Mesendoderm (in vitro differentiated cells): ENCODE measurements at regions not wholly inside any gene's neighbourhood (a gene's known extent, or its start where the extent isn't known, plus 50 kb on each side); places are given as distances from the start of the nearest gene placed in this dataset.
A peak's percentile ranks its signal among the peaks of the same experiment; 100 is the strongest.

ENCODE experiments used
- DNase-seq: peaks from one replicate; pipeline ENCODE4 v3.0.0; 2013
- H2AK5ac ChIP-seq: 2 replicates; pipeline ENCODE4 v1.6.1; 2013; ENCODE audit warnings: low read length, inconsistent platforms
- H2BK120ac ChIP-seq: 2 replicates; pipeline ENCODE4 v1.6.1; 2013; ENCODE audit warnings: low read depth, mild to moderate bottlenecking, low read length, moderate library complexity, mixed read lengths
- H2BK15ac ChIP-seq: replicated peaks from 2 replicates; pipeline ENCODE4 v1.6.1; 2013; ENCODE audit warnings: low read depth, mild to moderate bottlenecking, moderate library complexity
- H2BK5ac ChIP-seq: 2 replicates; pipeline ENCODE4 v1.6.1; 2013; ENCODE audit warnings: low read length, inconsistent platforms
- H3K18ac ChIP-seq: 2 replicates; pipeline ENCODE4 v1.6.1; 2013; ENCODE audit warnings: mild to moderate bottlenecking, low read length, mixed read lengths
- H3K23ac ChIP-seq: one replicate; pipeline ENCODE4 v1.6.1; 2013; ENCODE audit warnings: low read length
- H3K27ac ChIP-seq: 2 replicates; pipeline ENCODE4 v1.5.1; 2013; ENCODE audit warnings: low read depth, mild to moderate bottlenecking, inconsistent platforms, low read length, moderate library complexity
- H3K27me3 ChIP-seq: 2 replicates; pipeline ENCODE4 v1.6.1; 2013; ENCODE audit warnings: low read length, control low read depth, mild to moderate bottlenecking, inconsistent platforms; ENCODE audit not compliant: insufficient read depth, poor library complexity
- H3K36me3 ChIP-seq: 2 replicates; pipeline ENCODE4 v1.6.1; 2013; ENCODE audit warnings: low read length, inconsistent platforms; ENCODE audit not compliant: control insufficient read depth, insufficient read depth
- H3K4ac ChIP-seq: one replicate; pipeline ENCODE4 v1.6.1; 2013; ENCODE audit warnings: low read depth, mild to moderate bottlenecking, low read length, moderate library complexity
- H3K4me1 ChIP-seq: 2 replicates; pipeline ENCODE4 v1.6.1; 2013; ENCODE audit warnings: low read depth, low read length, inconsistent platforms; ENCODE audit not compliant: control insufficient read depth
- H3K4me2 ChIP-seq: 2 replicates; pipeline ENCODE4 v1.6.1; 2013; ENCODE audit warnings: low read length
- H3K4me3 ChIP-seq: 2 replicates; pipeline ENCODE4 v1.5.1; 2013; ENCODE audit warnings: mild to moderate bottlenecking, low read length
- H3K56ac ChIP-seq: one replicate; pipeline ENCODE4 v1.6.1; 2013; ENCODE audit warnings: low read length
- H3K79me1 ChIP-seq: 2 replicates; pipeline ENCODE4 v1.6.1; 2013; ENCODE audit warnings: low read length, inconsistent platforms
- H3K79me2 ChIP-seq: 2 replicates; pipeline ENCODE4 v1.6.1; 2013; ENCODE audit warnings: mild to moderate bottlenecking, low read length; ENCODE audit not compliant: control insufficient read depth, insufficient read depth
- H3K9ac ChIP-seq: 2 replicates; pipeline ENCODE4 v1.6.1; 2013; ENCODE audit warnings: low read length, inconsistent platforms
- H4K5ac ChIP-seq: one replicate; pipeline ENCODE4 v1.6.1; 2013; ENCODE audit warnings: low read length
- H4K8ac ChIP-seq: one replicate; pipeline ENCODE4 v1.6.1; 2013; ENCODE audit warnings: low read depth, mild to moderate bottlenecking, control low read depth, low read length, moderate library complexity
- WGBS: extraction: QIAGEN DNeasy Blood & Tissue Kit; methylation state at CpG from one replicate; pipeline ENCODE4 v1.1.7; 2013; ENCODE audit warnings: low lambda C conversion rate, missing lambda C conversion rate; ENCODE audit not compliant: insufficient coverage; ENCODE audit errors: extremely low coverage; 5-methylcytosine and 5-hydroxymethylcytosine counted together

- Histone ChIP-seq H2BK5ac (no peak overlapping the region), H4K8ac (no peak overlapping the region), H3K23ac (no peak overlapping the region), H3K79me1 (no peaks in the 10 kb centered on the region), H3K56ac (no peak overlapping the region), H3K27me3 (no peaks in the 10 kb centered on the region), H3K4me2 (no peak overlapping the region), H3K9ac (no peak overlapping the region), H3K4ac (no peak overlapping the region), H3K36me3 (no peaks in the 10 kb centered on the region), H3K4me3 (no peak overlapping the region), H2BK120ac (no peak overlapping the region), H3K4me1 (no peaks in the 10 kb centered on the region), H4K5ac (no peak overlapping the region), H2BK15ac (no peak overlapping the region), H3K27ac (no peak overlapping the region), H3K18ac (no peak overlapping the region), H2AK5ac (no peak overlapping the region), H3K79me2 (no peaks in the 10 kb centered on the region)
- WGBS, result no CpG with 5 or more reads among the region's 2 CpGs
- DNase-seq, result no peak
These were observed 167.1 kb downstream of the ACTL7B start for GRCh38 chr9:108688676-108689075.

- no peak overlapping the region for H3K27ac ChIP-seq
- no peak overlapping the region for H4K8ac ChIP-seq
- no peaks in the 10 kb centered on the region for H3K27me3 ChIP-seq
- no peak for DNase-seq
- H2BK120ac ChIP-seq, result no peak overlapping the region
- H3K4me1 ChIP-seq, result no peaks in the 10 kb centered on the region
- no peak overlapping the region for H2BK15ac ChIP-seq
- H3K9ac ChIP-seq, result no peak overlapping the region
- H3K23ac ChIP-seq, result no peak overlapping the region
- no peak overlapping the region for H2AK5ac ChIP-seq
- no peak overlapping the region for H2BK5ac ChIP-seq
- H3K18ac ChIP-seq, result no peak overlapping the region
- H3K79me2 ChIP-seq, result no peaks in the 10 kb centered on the region
- no CpG with 5 or more reads among the region's 3 CpGs for WGBS
- no peak overlapping the region for H3K4me3 ChIP-seq
- no peak overlapping the region for H3K56ac ChIP-seq
- no peak overlapping the region for H4K5ac ChIP-seq
- no peak overlapping the region for H3K4ac ChIP-seq
- no peaks in the 10 kb centered on the region for H3K79me1 ChIP-seq
- H3K4me2 ChIP-seq, result no peak overlapping the region
- H3K36me3 ChIP-seq, result no peaks in the 10 kb centered on the region
These were observed 167.7 kb downstream of the ACTL7B start for GRCh38 chr9:108688051-108688450.

GRCh38 chr9:108687006-108687987, 168.5 kb downstream of the ACTL7B start:
- no peaks in the 10 kb centered on the region for H3K27me3 ChIP-seq
- H3K56ac ChIP-seq, result no peak overlapping the region
- peak; percentile 38 for DNase-seq
- H4K8ac ChIP-seq, result no peak overlapping the region
- H3K4me2 ChIP-seq, result no peak overlapping the region
- H2BK120ac ChIP-seq, result no peak overlapping the region
- no peak overlapping the region for H3K4me3 ChIP-seq
- H3K9ac ChIP-seq, result no peak overlapping the region
- no peak overlapping the region for H3K4ac ChIP-seq
- H3K79me1 ChIP-seq, result no peaks in the 10 kb centered on the region
- H3K4me1 ChIP-seq, result no peaks in the 10 kb centered on the region
- H3K27ac ChIP-seq, result no peak overlapping the region
- WGBS, result no CpG with 5 or more reads among the region's 8 CpGs
- H4K5ac ChIP-seq, result no peak overlapping the region
- no peak overlapping the region for H2BK5ac ChIP-seq
- no peak overlapping the region for H2BK15ac ChIP-seq
- H3K23ac ChIP-seq, result no peak overlapping the region
- no peaks in the 10 kb centered on the region for H3K36me3 ChIP-seq
- H2AK5ac ChIP-seq, result no peak overlapping the region
- no peaks in the 10 kb centered on the region for H3K79me2 ChIP-seq
- no peak overlapping the region for H3K18ac ChIP-seq

- H2AK5ac ChIP-seq, result no peak overlapping the region
- H3K56ac ChIP-seq, result no peak overlapping the region
- peak; percentile 10 for DNase-seq
These were observed 171.3 kb downstream of the ACTL7B start for GRCh38 chr9:108684288-108685025.

GRCh38 chr9:108683245-108683644, 172.5 kb downstream of the ACTL7B start:
- no peaks in the 10 kb centered on the region for H3K79me1 ChIP-seq
- WGBS, result no CpG with 5 or more reads among the region's 5 CpGs

More at GRCh38 chr9:108684288-108685025, 171.3 kb downstream of the ACTL7B start:
- Histone ChIP-seq H3K18ac (no peak overlapping the region), H3K23ac (no peak overlapping the region), H3K4me1 (no peaks in the 10 kb centered on the region), H2BK120ac (no peak overlapping the region), H3K27ac (no peak overlapping the region), H3K4me3 (no peak overlapping the region), H3K9ac (no peak overlapping the region), H3K4ac (no peak overlapping the region), H3K27me3 (no peaks in the 10 kb centered on the region), H3K79me1 (no peaks in the 10 kb centered on the region), H4K5ac (no peak overlapping the region), H2BK5ac (no peak overlapping the region), H3K79me2 (no peaks in the 10 kb centered on the region), H4K8ac (no peak overlapping the region), H3K4me2 (no peak overlapping the region), H3K36me3 (no peaks in the 10 kb centered on the region), H2BK15ac (no peak overlapping the region)
- no CpG with 5 or more reads among the region's 4 CpGs for WGBS

More at GRCh38 chr9:108683245-108683644, 172.5 kb downstream of the ACTL7B start:
- Histone ChIP-seq H4K8ac (no peak overlapping the region), H3K4me2 (no peak overlapping the region), H3K4ac (no peak overlapping the region), H2BK120ac (no peak overlapping the region), H3K27me3 (no peaks in the 10 kb centered on the region), H3K79me2 (no peaks in the 10 kb centered on the region), H4K5ac (no peak overlapping the region), H2BK15ac (no peak overlapping the region), H3K36me3 (no peaks in the 10 kb centered on the region), H3K56ac (no peak overlapping the region), H3K18ac (no peak overlapping the region), H3K9ac (no peak overlapping the region), H3K4me3 (no peak overlapping the region), H2BK5ac (no peak overlapping the region), H3K4me1 (no peaks in the 10 kb centered on the region), H3K23ac (no peak overlapping the region), H2AK5ac (no peak overlapping the region), H3K27ac (no peak overlapping the region)
- no peak for DNase-seq
